WTC11 (cell line): ENCODE measurements at regions not wholly inside any gene's neighbourhood (a gene's known extent, or its start where the extent isn't known, plus 50 kb on each side); places are given as distances from the start of the nearest gene placed in this dataset.

Experiments
- ATAC-seq: fragments of 200-7000 bp; cut with Tn5 transposase; 2 replicates; pipeline ENCODE4 v1.10.0; 2021; ENCODE audit warnings: mild to moderate bottlenecking, moderate library complexity
- CTCF ChIA-PET: fragments of 300-600 bp; sonication (Branson Sonifier 250); formaldehyde crosslinking; loops from one replicate; lab custom pipeline; 2021; ENCODE audit warnings: antibody characterized with exemption; lab: Charles Lee
- POLR2A ChIA-PET: fragments of 350-600 bp; sonication (Branson Sonifier 250); formaldehyde crosslinking; loops from one replicate; lab custom pipeline; 2021; ENCODE audit warnings: antibody characterized with exemption; lab: Charles Lee
- DNase-seq: peaks from one replicate; pipeline ENCODE4 v3.0.0; 2021; ENCODE audit warnings: low spot score
- H3K27ac Mint-ChIP-seq: 2 replicates; pipeline ENCODE4 v1.8.0; 2021; ENCODE audit warnings: mixed read lengths
- H3K27me3 Mint-ChIP-seq: 2 replicates; pipeline ENCODE4 v1.8.0; 2021; ENCODE audit warnings: low read depth, mild to moderate bottlenecking, moderate library complexity, mixed read lengths
- H3K36me3 Mint-ChIP-seq: 2 replicates; pipeline ENCODE4 v1.8.0; 2021; ENCODE audit warnings: mixed read lengths
- H3K4me1 Mint-ChIP-seq: 2 replicates; pipeline ENCODE4 v1.8.0; 2022; ENCODE audit warnings: mixed read lengths
- H3K4me3 Mint-ChIP-seq: 2 replicates; pipeline ENCODE4 v1.8.0; 2021; ENCODE audit warnings: mild to moderate bottlenecking, moderate library complexity, mixed read lengths
- H3K9me3 Mint-ChIP-seq: 2 replicates; pipeline ENCODE4 v1.8.0; 2021; ENCODE audit warnings: mixed read lengths
- ATF2 ChIP-seq: sonication (generic); formaldehyde crosslinking; IDR thresholded peaks from 2 replicates; pipeline ENCODE4 v1.8.1; 2022; ENCODE audit warnings: low read depth, missing genetic modification reagents, borderline replicate concordance
- CBFB ChIP-seq: sonication (generic); formaldehyde crosslinking; IDR thresholded peaks from 2 replicates; pipeline ENCODE4 v1.8.1; 2022; ENCODE audit warnings: mild to moderate bottlenecking, low read depth, missing genetic modification reagents
- E2F4 ChIP-seq: sonication (generic); formaldehyde crosslinking; IDR thresholded peaks from 2 replicates; pipeline ENCODE4 v1.8.1; 2022; ENCODE audit warnings: low read depth, mild to moderate bottlenecking, moderate library complexity, missing genetic modification reagents, borderline replicate concordance
- EMX1 ChIP-seq: fragments of 250-450 bp; sonication (Bioruptor Pico); IDR thresholded peaks from 2 replicates; pipeline ENCODE4 v1.8.0; 2021; ENCODE audit warnings: mild to moderate bottlenecking
- FOXP1 ChIP-seq: sonication (generic); formaldehyde crosslinking; IDR thresholded peaks from 2 replicates; pipeline ENCODE4 v1.8.0; 2022; ENCODE audit warnings: missing genetic modification reagents, mild to moderate bottlenecking, moderate library complexity, borderline replicate concordance
- GTF2I ChIP-seq: fragments of 250-450 bp; sonication (Bioruptor Pico); conservative IDR thresholded peaks from 2 replicates; pipeline ENCODE4 v1.4.0; 2021; ENCODE audit warnings: mild to moderate bottlenecking
- HMGXB4 ChIP-seq: sonication (generic); formaldehyde crosslinking; IDR thresholded peaks from 2 replicates; pipeline ENCODE4 v1.8.1; 2023; ENCODE audit warnings: mild to moderate bottlenecking, moderate library complexity, missing genetic modification reagents
- IRF1 ChIP-seq: sonication (generic); formaldehyde crosslinking; IDR thresholded peaks from 2 replicates; pipeline ENCODE4 v1.8.0; 2023; ENCODE audit warnings: missing genetic modification reagents
- IRF2 ChIP-seq: sonication (generic); formaldehyde crosslinking; IDR thresholded peaks from 2 replicates; pipeline ENCODE4 v1.8.0; 2022; ENCODE audit warnings: low read depth, missing genetic modification reagents, borderline replicate concordance
- JUN ChIP-seq: sonication (generic); formaldehyde crosslinking; IDR thresholded peaks from 2 replicates; pipeline ENCODE4 v1.8.0; 2023; ENCODE audit warnings: mild to moderate bottlenecking, missing genetic modification reagents
- MAX ChIP-seq: sonication (generic); formaldehyde crosslinking; IDR thresholded peaks from 2 replicates; pipeline ENCODE4 v1.8.0; 2022; ENCODE audit warnings: mild to moderate bottlenecking, missing genetic modification reagents
- PREB ChIP-seq: sonication (generic); formaldehyde crosslinking; IDR thresholded peaks from 2 replicates; pipeline ENCODE4 v1.8.1; 2022; ENCODE audit warnings: mild to moderate bottlenecking, missing genetic modification reagents, moderate library complexity, borderline replicate concordance
- STAT6 ChIP-seq: sonication (generic); formaldehyde crosslinking; conservative IDR thresholded peaks from 2 replicates; pipeline ENCODE4 v1.8.1; 2023; ENCODE audit warnings: mild to moderate bottlenecking, low read depth, missing genetic modification reagents, moderate library complexity
- ZNF317 ChIP-seq: sonication (generic); formaldehyde crosslinking; IDR thresholded peaks from 2 replicates; pipeline ENCODE4 v1.8.1; 2023; ENCODE audit warnings: low read depth, mild to moderate bottlenecking, moderate library complexity, missing genetic modification reagents, borderline replicate concordance
- ZSCAN18 ChIP-seq: fragments of 250-450 bp; sonication (Bioruptor Pico); IDR thresholded peaks from 2 replicates; pipeline ENCODE4 v2.1.2; 2022; ENCODE audit warnings: mild to moderate bottlenecking, moderate library complexity

GRCh38 chr9:29312327-29312726 lies 1739.0 kb upstream of the C9orf72 start:
- TF ChIP-seq ZNF317 (CRISPR knock-in tag), result no peak
- no peak for TF ChIP-seq IRF2 (CRISPR knock-in tag)
- TF ChIP-seq JUN (CRISPR knock-in tag), result no peak
- TF ChIP-seq MAX (CRISPR knock-in tag), result no peak
- no peak for TF ChIP-seq PREB (CRISPR knock-in tag)
- TF ChIP-seq ATF2 (CRISPR knock-in tag), result no peak
- no peak for TF ChIP-seq E2F4 (CRISPR knock-in tag)
- Mint-ChIP-seq H3K4me3 (no peak overlapping the region), H3K4me1 (peaks cover 7% of the 10 kb centered on the region), H3K9me3 (peaks cover under 1% of the 10 kb centered on the region; the same call in 1 of the 2 replicates), H3K27ac (no peak overlapping the region), H3K36me3 (no peaks in the 10 kb centered on the region), H3K27me3 (no peaks in the 10 kb centered on the region)
- DNase-seq, result no peak
- CTCF ChIA-PET, result no interaction called here
- POLR2A ChIA-PET, result interaction anchor here (0.6 kb wide), 1 partner anchor 29 kb away, joined by 3 read pairs; no protein-coding TSS in a partner anchor
- no peak for ATAC-seq

- H3K36me3 Mint-ChIP-seq, result peaks cover 10% of the 10 kb centered on the region
- ChIA-PET CTCF (no interaction called here), POLR2A (no interaction called here)
- H3K4me1 Mint-ChIP-seq, result peaks cover 40% of the 10 kb centered on the region
- H3K27me3 Mint-ChIP-seq, result peaks cover 18% of the 10 kb centered on the region
- TF ChIP-seq CBFB (CRISPR knock-in tag) (no peak), PREB (CRISPR knock-in tag) (no peak), IRF1 (CRISPR knock-in tag) (no peak), FOXP1 (CRISPR knock-in tag) (no peak), HMGXB4 (CRISPR knock-in tag) (no peak), ZSCAN18 (CRISPR knock-in tag) (no peak), GTF2I (CRISPR knock-in tag) (no peak), STAT6 (CRISPR knock-in tag) (no peak), EMX1 (CRISPR knock-in tag) (no peak), IRF2 (CRISPR knock-in tag) (no peak)
- ATAC-seq, result no peak; the same call in 1 of the 2 replicates
- no peak for DNase-seq
- H3K9me3 Mint-ChIP-seq, result peaks cover 8% of the 10 kb centered on the region
- H3K27ac Mint-ChIP-seq, result peak overlapping the region; percentile 5; the same call in 1 of the 2 replicates
- H3K4me3 Mint-ChIP-seq, result no peak overlapping the region
These were observed 1746.6 kb upstream of the C9orf72 start for GRCh38 chr9:29319736-29320513.
